Colonic mucosa (tissue), 4 donors: ENCODE measurements at regions not wholly inside any gene's neighbourhood (a gene's known extent, or its start where the extent isn't known, plus 50 kb on each side); places are given as distances from the start of the nearest gene placed in this dataset.

ENCODE experiments used
- DNase-seq: peaks from one replicate; pipeline ENCODE4 v3.0.0-alpha.2; 2020
- H3K27ac ChIP-seq: fragments of 200-600 bp; one replicate; pipeline ENCODE4 v1.8.0; 2021
- H3K27me3 ChIP-seq: fragments of 200-600 bp; one replicate; pipeline ENCODE4 v1.8.0; 2021
- H3K36me3 ChIP-seq: fragments of 200-600 bp; one replicate; pipeline ENCODE4 v1.8.0; 2021
- H3K4me1 ChIP-seq: fragments of 200-600 bp; one replicate; pipeline ENCODE4 v1.8.0; 2021; ENCODE audit warnings: mild to moderate bottlenecking
- H3K4me3 ChIP-seq: fragments of 200-600 bp; one replicate; pipeline ENCODE4 v1.8.0; 2021
- H3K9ac ChIP-seq, 2 donors: one replicate each; pipeline ENCODE4 v1.7.0; 2013; ENCODE audit warnings: control low read depth in 2 of 2, low read depth in 2 of 2, low read length in 2 of 2
- H3K9me3 ChIP-seq: fragments of 200-600 bp; one replicate; pipeline ENCODE4 v1.8.0; 2021
- intact Hi-C: fragments of 100-400 bp; cut with DNase I; formaldehyde crosslinking; loops from one replicate; pipeline ENCODE4 v1.14.1; 2022
- TF ChIP-seq, protein P1 (sequence below): fragments of 200-600 bp; IDR thresholded peaks from one replicate; pipeline ENCODE4 v1.8.0; 2022; ENCODE audit warnings: antibody characterized with exemption, mild to moderate bottlenecking
- donor health status: healthy.
- donor health status: DM: no; HTN: no; CAD: no.
- donor health status: DM: no; HTN: no; CAD: no.

DNA sequence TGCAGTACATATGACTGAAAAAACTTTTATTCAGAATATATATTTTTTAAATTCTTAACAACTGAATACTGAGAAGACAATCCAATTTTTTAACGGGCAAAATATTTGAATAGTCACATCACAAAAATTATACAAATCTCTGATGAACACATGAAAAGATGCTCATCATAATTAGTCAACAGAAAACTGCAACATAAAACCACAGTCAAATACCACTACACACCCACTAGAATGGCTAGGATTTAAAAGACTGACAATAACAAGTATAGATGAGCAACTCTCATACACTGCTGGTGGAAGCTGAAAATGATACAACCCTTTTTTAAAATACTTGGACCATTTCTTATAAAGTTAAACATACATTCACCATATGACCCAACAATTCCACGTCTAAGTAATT, 87.7 kb upstream of the TNFSF4 start:
- intact Hi-C loops, result no loop called here
- H3K9me3 ChIP-seq, result no peaks in the 10 kb centered on the region
- no peak overlapping the region for H3K4me3 ChIP-seq
- H3K27ac ChIP-seq, result no peak overlapping the region
- no peaks in the 10 kb centered on the region for H3K4me1 ChIP-seq
- H3K9ac ChIP-seq, result no peak overlapping the region
- DNase-seq, result no peak
- no peaks in the 10 kb centered on the region for H3K27me3 ChIP-seq
- TF ChIP-seq, protein P1, sequence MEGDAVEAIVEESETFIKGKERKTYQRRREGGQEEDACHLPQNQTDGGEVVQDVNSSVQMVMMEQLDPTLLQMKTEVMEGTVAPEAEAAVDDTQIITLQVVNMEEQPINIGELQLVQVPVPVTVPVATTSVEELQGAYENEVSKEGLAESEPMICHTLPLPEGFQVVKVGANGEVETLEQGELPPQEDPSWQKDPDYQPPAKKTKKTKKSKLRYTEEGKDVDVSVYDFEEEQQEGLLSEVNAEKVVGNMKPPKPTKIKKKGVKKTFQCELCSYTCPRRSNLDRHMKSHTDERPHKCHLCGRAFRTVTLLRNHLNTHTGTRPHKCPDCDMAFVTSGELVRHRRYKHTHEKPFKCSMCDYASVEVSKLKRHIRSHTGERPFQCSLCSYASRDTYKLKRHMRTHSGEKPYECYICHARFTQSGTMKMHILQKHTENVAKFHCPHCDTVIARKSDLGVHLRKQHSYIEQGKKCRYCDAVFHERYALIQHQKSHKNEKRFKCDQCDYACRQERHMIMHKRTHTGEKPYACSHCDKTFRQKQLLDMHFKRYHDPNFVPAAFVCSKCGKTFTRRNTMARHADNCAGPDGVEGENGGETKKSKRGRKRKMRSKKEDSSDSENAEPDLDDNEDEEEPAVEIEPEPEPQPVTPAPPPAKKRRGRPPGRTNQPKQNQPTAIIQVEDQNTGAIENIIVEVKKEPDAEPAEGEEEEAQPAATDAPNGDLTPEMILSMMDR, result no peak
- no peaks in the 10 kb centered on the region for H3K36me3 ChIP-seq

- Histone ChIP-seq H3K9ac (no peak overlapping the region), H3K9me3 (no peaks in the 10 kb centered on the region), H3K4me1 (no peaks in the 10 kb centered on the region), H3K27ac (no peak overlapping the region), H3K4me3 (no peak overlapping the region), H3K27me3 (no peaks in the 10 kb centered on the region), H3K36me3 (no peaks in the 10 kb centered on the region)
- intact Hi-C loops, result no loop called here
- TF ChIP-seq, protein P1, result no peak
- DNase-seq, result no peak
Observed at GRCh38 chr1:173295391-173295790, 88.3 kb upstream of the TNFSF4 start.

GRCh38 chr1:173295995-173296394, 88.9 kb upstream of the TNFSF4 start:
- Histone ChIP-seq H3K4me1 (no peaks in the 10 kb centered on the region), H3K9me3 (no peaks in the 10 kb centered on the region), H3K36me3 (no peaks in the 10 kb centered on the region), H3K27me3 (no peaks in the 10 kb centered on the region), H3K27ac (no peak overlapping the region), H3K4me3 (no peak overlapping the region), H3K9ac (no peak overlapping the region)
- TF ChIP-seq, protein P1, result no peak
- DNase-seq, result no peak
- intact Hi-C loops, result no loop called here

DNA sequence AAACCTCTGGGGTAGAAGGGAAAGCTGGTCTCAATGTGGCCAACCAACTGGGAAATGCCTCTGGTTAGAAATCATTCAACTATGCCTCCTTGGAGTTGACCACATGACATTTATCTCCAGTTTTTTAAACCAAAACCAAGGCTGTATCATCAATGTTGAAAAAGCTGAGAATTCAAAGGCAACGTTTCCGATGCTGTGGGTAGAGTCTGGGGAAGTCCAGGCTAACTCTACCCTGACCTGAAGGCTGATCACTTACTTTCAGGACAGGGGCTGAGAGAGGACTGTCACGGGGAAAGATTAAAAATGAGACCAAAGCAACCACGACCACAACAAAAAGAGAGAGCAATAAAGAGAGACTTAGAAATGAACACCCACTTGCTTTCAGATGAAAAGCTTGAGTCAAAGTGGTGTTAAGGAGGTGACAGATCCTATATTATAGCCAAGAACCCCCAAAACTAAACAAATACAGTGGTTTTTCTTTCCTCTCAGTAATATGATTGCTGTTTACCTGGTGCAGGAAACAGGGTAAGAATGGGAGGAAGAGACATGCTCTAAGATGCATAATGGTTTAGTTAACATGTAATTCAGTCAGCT, 90.8 kb upstream of the TNFSF4 start:
- H3K36me3 ChIP-seq, result no peaks in the 10 kb centered on the region
- H3K4me3 ChIP-seq, result no peak overlapping the region
- H3K27me3 ChIP-seq, result no peaks in the 10 kb centered on the region
- no peaks in the 10 kb centered on the region for H3K9me3 ChIP-seq
- no peaks in the 10 kb centered on the region for H3K4me1 ChIP-seq
- DNase-seq, result no peak
- no peak overlapping the region for H3K27ac ChIP-seq
- no peak overlapping the region for H3K9ac ChIP-seq
- intact Hi-C loops, result no loop called here
- TF ChIP-seq, protein P1, result no peak

DNA sequence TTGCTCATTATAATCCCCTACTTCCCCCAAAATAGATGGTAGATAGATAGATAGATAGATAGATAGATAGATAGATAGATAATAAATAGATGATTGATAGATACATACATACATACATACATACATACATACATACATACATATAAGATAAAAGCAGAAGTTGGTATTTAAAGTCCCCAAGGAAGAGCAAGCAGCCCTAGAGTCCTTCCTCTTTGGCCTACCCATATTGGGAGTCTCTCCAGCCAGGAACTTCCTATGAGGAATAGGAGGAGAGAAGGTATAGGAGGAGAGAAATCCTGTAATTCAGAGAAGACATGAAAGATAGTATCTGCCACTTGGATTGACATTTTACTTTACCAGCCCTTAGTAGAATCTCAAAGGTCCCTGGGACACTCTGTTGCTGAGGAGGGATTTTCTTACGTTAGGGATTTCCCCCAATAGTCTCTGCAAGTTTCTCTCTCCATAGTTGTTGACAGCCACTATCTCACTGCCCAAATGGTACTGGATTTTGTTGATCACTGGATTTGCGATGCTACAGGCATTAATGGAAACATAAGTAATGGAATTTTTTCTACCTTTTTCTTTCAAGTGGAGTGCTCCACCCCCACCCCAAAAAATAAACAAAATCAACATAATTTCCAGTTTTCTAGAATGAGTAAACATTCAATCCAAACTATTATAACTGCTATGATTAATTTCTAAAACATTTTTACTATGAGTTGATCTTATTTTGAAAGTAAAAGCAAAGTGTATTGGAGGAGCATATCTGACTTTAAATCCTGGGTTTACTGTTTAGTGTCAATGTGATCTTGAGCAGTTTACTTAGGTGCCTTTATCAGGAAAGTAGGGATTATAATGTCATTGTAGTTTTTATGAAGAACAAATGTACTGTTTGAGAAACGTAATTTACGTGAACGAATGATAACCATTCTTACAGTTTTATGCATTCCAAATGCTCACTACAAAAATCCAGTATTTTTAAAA, 93.2 kb upstream of the TNFSF4 start:
- no peaks in the 10 kb centered on the region for H3K27me3 ChIP-seq
- no peak overlapping the region for H3K27ac ChIP-seq
- no peak for DNase-seq
- TF ChIP-seq, protein P1, result no peak
- H3K9ac ChIP-seq, result no peak overlapping the region
- no peak overlapping the region for H3K4me3 ChIP-seq
- H3K9me3 ChIP-seq, result no peaks in the 10 kb centered on the region
- no peaks in the 10 kb centered on the region for H3K36me3 ChIP-seq
- H3K4me1 ChIP-seq, result no peaks in the 10 kb centered on the region
- intact Hi-C loops, result no loop called here
